ENCODE measurements at regions not wholly inside any gene's neighbourhood (a gene's known extent, or its start where the extent isn't known, plus 50 kb on each side); places are given as distances from the start of the nearest gene placed in this dataset.

GRCh38 chr9:135228345-135228982 lies 141.0 kb downstream of the OLFM1 start:
- in situ Hi-C loops (cut with HindIII; ENCODE audit: low pct_ligation_motif_present, low pct_unique_long_range_greater_than_20kb, low sequenced_read_pairs), result no loop called here
- DNase-seq, result no peak

GRCh38 chr9:135228983-135229625 lies 141.6 kb downstream of the OLFM1 start:
- DNase-seq, result no peak
- in situ Hi-C loops (cut with HindIII; ENCODE audit: low pct_ligation_motif_present, low pct_unique_long_range_greater_than_20kb, low sequenced_read_pairs), result no loop called here

DNA sequence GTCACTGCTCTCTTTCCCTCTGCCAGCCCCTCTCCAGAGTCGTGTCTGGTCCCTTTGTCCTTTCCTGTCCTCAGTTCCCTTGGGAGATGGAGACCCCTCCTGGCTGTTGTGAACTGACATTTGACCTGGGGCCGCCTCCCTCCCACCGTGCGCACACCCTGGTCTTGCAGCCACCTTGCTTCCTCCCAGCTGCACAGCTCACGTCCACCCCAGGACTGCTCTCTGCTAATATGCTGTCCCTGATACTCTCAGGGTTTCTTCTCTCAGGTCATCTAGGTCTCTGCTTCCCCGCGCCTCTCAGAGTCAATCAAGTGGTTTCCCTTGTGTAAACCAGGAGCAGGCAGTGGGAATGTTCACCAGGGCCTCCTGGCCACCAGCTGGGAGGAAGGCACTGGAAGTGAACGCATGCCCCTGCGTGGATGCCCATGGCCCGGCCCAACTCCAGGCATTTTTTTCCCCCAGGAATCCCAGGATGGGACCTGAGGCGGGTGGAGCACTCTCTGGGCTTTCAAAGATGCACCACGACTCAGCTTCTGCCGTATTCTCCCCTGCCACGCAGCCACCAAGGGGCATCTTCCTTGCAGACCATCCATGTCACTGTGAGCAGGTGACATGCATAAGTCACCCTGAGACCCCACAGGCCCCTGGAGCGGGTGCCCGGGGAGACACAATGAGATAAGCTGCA lies 142.4 kb downstream of the OLFM1 start:
- in situ Hi-C loops (cut with HindIII; ENCODE audit: low pct_ligation_motif_present, low pct_unique_long_range_greater_than_20kb, low sequenced_read_pairs), result no loop called here
- no peak for DNase-seq

- in situ Hi-C loops (cut with HindIII; ENCODE audit: low pct_ligation_motif_present, low pct_unique_long_range_greater_than_20kb, low sequenced_read_pairs), result no loop called here
- no peak for DNase-seq
These were observed 142.9 kb downstream of the OLFM1 start for GRCh38 chr9:135230386-135230765.

GRCh38 chr9:135230817-135231520 lies 143.5 kb downstream of the OLFM1 start:
- in situ Hi-C loops (cut with HindIII; ENCODE audit: low pct_ligation_motif_present, low pct_unique_long_range_greater_than_20kb, low sequenced_read_pairs), result no loop called here
- DNase-seq, result no peak

DNA sequence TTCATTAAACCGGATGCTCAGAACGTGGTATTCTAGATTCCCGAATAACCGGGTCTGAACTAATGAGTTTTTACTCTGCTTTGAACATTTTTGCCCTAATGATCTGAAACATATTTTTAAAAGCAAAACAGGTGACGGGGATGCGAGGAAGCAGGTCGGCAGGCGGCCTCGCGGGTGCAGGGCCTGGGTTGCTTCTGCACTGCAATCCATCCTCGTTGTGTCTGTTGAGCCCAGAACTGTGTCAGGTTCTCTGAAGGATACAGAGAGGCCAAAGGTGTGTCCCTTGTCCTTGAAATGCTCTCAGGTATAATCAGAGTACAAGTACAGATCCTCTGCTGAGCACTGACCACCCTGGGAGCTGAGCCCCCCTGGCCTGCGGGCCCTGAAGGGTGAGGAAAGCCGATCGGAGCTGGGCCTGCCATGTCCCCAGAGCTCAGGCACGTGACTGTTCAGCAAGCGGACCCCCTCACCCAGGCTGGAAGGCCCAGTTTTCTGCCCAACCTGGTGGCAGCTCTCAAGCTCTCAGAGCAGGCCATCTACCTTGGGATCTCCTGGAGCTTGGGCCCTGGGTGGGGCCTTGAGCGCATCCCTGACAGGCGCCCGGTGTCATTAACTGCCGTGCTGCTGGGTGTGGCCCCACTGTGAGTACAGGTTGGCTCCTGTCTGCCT lies 151.8 kb downstream of the OLFM1 start:
- DNase-seq, result no peak
- in situ Hi-C loops (cut with HindIII; ENCODE audit: low pct_ligation_motif_present, low pct_unique_long_range_greater_than_20kb, low sequenced_read_pairs), result no loop called here

- no peak for DNase-seq
- in situ Hi-C loops (cut with HindIII; ENCODE audit: low pct_ligation_motif_present, low pct_unique_long_range_greater_than_20kb, low sequenced_read_pairs), result no loop called here
These were observed 152.3 kb downstream of the OLFM1 start for GRCh38 chr9:135239769-135240141.

GRCh38 chr9:135240222-135240621 lies 152.8 kb downstream of the OLFM1 start:
- no peak for DNase-seq
- in situ Hi-C loops (cut with HindIII; ENCODE audit: low pct_ligation_motif_present, low pct_unique_long_range_greater_than_20kb, low sequenced_read_pairs), result no loop called here

DNA sequence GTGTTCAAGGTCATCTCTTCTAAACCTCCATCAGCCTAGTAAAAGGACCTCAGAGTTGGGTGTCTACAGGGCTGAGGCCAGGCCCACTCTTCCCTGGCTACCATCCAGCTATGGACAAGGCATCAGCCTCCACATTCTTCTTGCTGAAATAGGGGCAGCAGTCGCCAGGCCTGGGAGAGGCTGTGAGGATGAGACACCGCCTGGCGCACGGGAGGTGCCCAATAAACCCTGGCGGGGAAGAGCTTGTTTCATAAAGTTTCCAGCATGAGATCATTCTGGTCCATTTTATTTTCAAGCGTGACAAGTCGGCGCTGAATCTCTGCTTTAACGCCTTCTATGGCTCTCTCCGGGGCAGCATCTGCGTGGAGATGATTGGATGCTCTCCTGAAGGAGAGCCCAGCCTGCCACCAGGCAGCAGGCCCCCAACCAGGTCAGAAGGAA lies 153.4 kb downstream of the OLFM1 start:
- DNase-seq, result no peak
- in situ Hi-C loops (cut with HindIII; ENCODE audit: low pct_ligation_motif_present, low pct_unique_long_range_greater_than_20kb, low sequenced_read_pairs), result no loop called here

DNA sequence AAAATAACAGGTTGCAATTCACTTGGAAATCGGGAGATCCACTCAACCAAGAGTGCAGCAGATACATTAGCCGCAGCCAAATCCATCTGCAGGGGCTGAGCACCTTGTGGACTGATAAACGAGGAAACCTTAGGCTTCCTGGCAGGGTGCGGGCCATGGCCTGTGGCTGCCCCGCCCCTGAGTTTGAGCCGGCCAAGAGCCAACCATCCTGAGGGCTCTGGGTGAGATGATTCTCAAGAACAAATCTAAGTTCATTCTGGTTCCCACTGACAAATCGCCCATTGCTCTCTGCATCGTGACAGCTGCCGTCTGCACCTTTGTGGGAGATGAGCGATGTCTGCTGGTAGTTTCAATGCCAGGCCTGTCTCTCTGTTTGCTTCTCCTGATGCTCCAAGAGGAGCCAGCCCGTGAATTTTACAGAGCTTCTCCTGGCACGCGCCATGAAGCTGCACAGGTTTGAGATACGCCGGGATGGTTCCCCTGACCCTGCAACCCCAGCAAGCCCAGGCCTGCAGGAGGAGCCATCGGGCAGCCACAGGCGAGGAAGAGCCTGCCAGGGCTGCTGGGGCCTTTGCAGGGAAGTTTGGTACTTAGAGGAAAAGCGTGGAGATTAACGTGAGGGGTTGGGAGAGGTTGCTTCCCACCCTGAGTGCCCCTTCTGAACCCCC lies 154.0 kb downstream of the OLFM1 start:
- in situ Hi-C loops (cut with HindIII; ENCODE audit: low pct_ligation_motif_present, low pct_unique_long_range_greater_than_20kb, low sequenced_read_pairs), result no loop called here
- DNase-seq, result no peak

GRCh38 chr9:135242049-135242396 lies 154.6 kb downstream of the OLFM1 start:
- in situ Hi-C loops (cut with HindIII; ENCODE audit: low pct_ligation_motif_present, low pct_unique_long_range_greater_than_20kb, low sequenced_read_pairs), result no loop called here
- no peak for DNase-seq

DNA sequence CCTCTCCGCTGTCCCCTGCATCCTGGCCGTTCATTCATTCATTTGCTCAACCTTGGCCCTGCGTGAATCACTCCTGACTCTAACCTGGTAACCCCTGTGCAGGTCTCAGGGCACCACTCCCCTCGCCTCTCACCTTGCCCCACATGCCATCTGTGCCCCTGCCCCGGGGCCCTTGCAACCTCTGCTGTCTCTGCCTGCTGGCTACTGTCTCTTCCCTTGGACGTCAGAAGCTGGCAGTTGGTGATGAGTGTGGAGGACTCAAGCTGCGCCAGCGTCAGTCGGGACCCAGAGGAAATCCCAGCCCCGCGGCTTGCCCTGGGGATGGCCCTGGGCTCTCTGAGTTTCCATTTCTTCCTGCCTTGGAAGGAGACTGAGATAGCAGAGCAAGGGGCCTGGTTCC lies 154.9 kb downstream of the OLFM1 start:
- in situ Hi-C loops (cut with HindIII; ENCODE audit: low pct_ligation_motif_present, low pct_unique_long_range_greater_than_20kb, low sequenced_read_pairs), result no loop called here
- no peak for DNase-seq

GRCh38 chr9:135243201-135244190 lies 156.0 kb downstream of the OLFM1 start:
- no peak for DNase-seq
- in situ Hi-C loops (cut with HindIII; ENCODE audit: low pct_ligation_motif_present, low pct_unique_long_range_greater_than_20kb, low sequenced_read_pairs), result no loop called here

GRCh38 chr9:135244271-135245221 lies 157.1 kb downstream of the OLFM1 start:
- no peak for DNase-seq
- in situ Hi-C loops (cut with HindIII; ENCODE audit: low pct_ligation_motif_present, low pct_unique_long_range_greater_than_20kb, low sequenced_read_pairs), result no loop called here

- in situ Hi-C loops (cut with HindIII; ENCODE audit: low pct_ligation_motif_present, low pct_unique_long_range_greater_than_20kb, low sequenced_read_pairs), result no loop called here
These were observed 158.2 kb downstream of the OLFM1 start for GRCh38 chr9:135245482-135246247.

More at GRCh38 chr9:135245482-135246247, 158.2 kb downstream of the OLFM1 start:
- DNase-seq, result no peak
